Cardiac muscle cell (in vitro differentiated cells and primary cell): ENCODE measurements at regions not wholly inside any gene's neighbourhood (a gene's known extent, or its start where the extent isn't known, plus 50 kb on each side); places are given as distances from the start of the nearest gene placed in this dataset.
"Not testable (repeated sequence)": the region's sequence is repeated elsewhere in the genome, so short reads cannot be mapped to it uniquely, and the experiment has no call there.

Experiments used
- DNase-seq, 2 donors: peaks; one replicate each; pipeline versions ENCODE4 v3.0.0 to v3.0.0-alpha.2; 2010 to 2017; ENCODE audit warnings: low read depth in 1 of 2, low spot score in 1 of 2
- H3K27ac ChIP-seq: fragments of 200-600 bp; sonication (generic); 2 replicates; pipeline ENCODE4 v1.5.1; 2016
- H3K27me3 ChIP-seq: fragments of 200-600 bp; sonication (generic); 2 replicates; pipeline ENCODE4 v1.6.0; 2016; ENCODE audit warnings: control low read depth
- H3K36me3 ChIP-seq: fragments of 200-600 bp; sonication (generic); 2 replicates; pipeline ENCODE4 v1.5.1; 2016; ENCODE audit warnings: control low read depth
- H3K4me1 ChIP-seq: fragments of 200-600 bp; sonication (generic); 2 replicates; pipeline ENCODE4 v1.8.1; 2017; ENCODE audit warnings: low read depth, mild to moderate bottlenecking, mixed run types
- H3K4me3 ChIP-seq: fragments of 200-600 bp; sonication (generic); 2 replicates; pipeline ENCODE4 v1.5.1; 2016; ENCODE audit warnings: mild to moderate bottlenecking
- H3K9me3 ChIP-seq: fragments of 200-600 bp; sonication (generic); 2 replicates; pipeline ENCODE4 v1.5.1; 2017; ENCODE audit warnings: low read depth, mild to moderate bottlenecking, control low read depth
- CTCF ChIP-seq: IDR thresholded peaks from 2 replicates; pipeline ENCODE4 v1.5.1; 2012; ENCODE audit warnings: low read depth, mild to moderate bottlenecking, low read length

GRCh38 chr1:173307845-173308244 is 100.7 kb upstream of the TNFSF4 start:
- H3K36me3 ChIP-seq = no peaks in the 10 kb centered on the region
- H3K4me1 ChIP-seq = peaks cover 9% of the 10 kb centered on the region
- H3K9me3 ChIP-seq = no peaks in the 10 kb centered on the region
- TF ChIP-seq CTCF = no peak
- H3K4me3 ChIP-seq = no peak overlapping the region
- H3K27me3 ChIP-seq = no peaks in the 10 kb centered on the region
- H3K27ac ChIP-seq = no peak overlapping the region
- no peak for DNase-seq

- H3K27ac ChIP-seq = no peak overlapping the region
- no peak for DNase-seq
- no peaks in the 10 kb centered on the region for H3K9me3 ChIP-seq
- H3K36me3 ChIP-seq = no peaks in the 10 kb centered on the region
- TF ChIP-seq CTCF = no peak
- no peaks in the 10 kb centered on the region for H3K4me1 ChIP-seq
- no peak overlapping the region for H3K4me3 ChIP-seq
- no peaks in the 10 kb centered on the region for H3K27me3 ChIP-seq
Measured at GRCh38 chr1:173314656-173315055, 107.5 kb upstream of the TNFSF4 start.

- Histone ChIP-seq H3K9me3 (no peaks in the 10 kb centered on the region), H3K27me3 (no peaks in the 10 kb centered on the region), H3K27ac (no peak overlapping the region), H3K4me3 (no peak overlapping the region), H3K4me1 (no peaks in the 10 kb centered on the region), H3K36me3 (no peaks in the 10 kb centered on the region)
- DNase-seq = no peak
- no peak for TF ChIP-seq CTCF
Measured at GRCh38 chr1:173315296-173315695, 108.2 kb upstream of the TNFSF4 start.

DNA sequence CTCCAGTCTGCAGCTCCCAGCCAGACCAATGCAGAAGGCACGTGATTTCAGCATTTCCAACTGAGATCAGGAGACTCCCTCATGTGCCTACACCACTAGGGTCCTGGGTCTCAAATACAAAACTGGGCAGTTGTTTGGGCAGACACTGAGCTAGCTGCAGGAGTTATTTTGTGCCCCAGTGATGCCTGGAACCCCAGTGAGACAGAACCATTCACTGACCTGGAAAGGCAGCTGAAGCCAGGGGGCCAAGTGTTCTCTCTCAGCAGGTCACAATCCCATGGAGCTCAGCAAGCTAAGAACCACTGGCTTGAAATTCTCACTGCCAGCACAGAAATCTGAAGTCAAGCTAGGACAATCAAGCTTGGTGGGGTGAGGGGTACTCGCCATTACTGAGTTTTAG is 111.7 kb upstream of the TNFSF4 start:
- no peak for TF ChIP-seq CTCF
- DNase-seq = no peak
- Histone ChIP-seq H3K4me1 (no peaks in the 10 kb centered on the region), H3K27ac (no peak overlapping the region), H3K4me3 (no peak overlapping the region), H3K36me3 (no peaks in the 10 kb centered on the region), H3K27me3 (no peaks in the 10 kb centered on the region), H3K9me3 (no peaks in the 10 kb centered on the region)

- not testable (repeated sequence) for H3K27ac ChIP-seq, H3K27me3 ChIP-seq, H3K9me3 ChIP-seq, H3K4me3 ChIP-seq, H3K36me3 ChIP-seq, H3K4me1 ChIP-seq, DNase-seq
Measured at GRCh38 chr1:173324352-173324751, 117.2 kb upstream of the TNFSF4 start.

GRCh38 chr1:173327987-173328386 is 120.9 kb upstream of the TNFSF4 start:
- not testable (repeated sequence) for H3K27me3 ChIP-seq, H3K4me1 ChIP-seq, H3K9me3 ChIP-seq, H3K4me3 ChIP-seq, H3K27ac ChIP-seq, DNase-seq, H3K36me3 ChIP-seq

GRCh38 chr1:173328961-173329360 is 121.8 kb upstream of the TNFSF4 start:
- H3K27ac ChIP-seq = no peak overlapping the region
- no peak for DNase-seq
- H3K9me3 ChIP-seq = no peaks in the 10 kb centered on the region
- H3K4me3 ChIP-seq = no peak overlapping the region
- TF ChIP-seq CTCF = no peak
- H3K4me1 ChIP-seq = no peaks in the 10 kb centered on the region
- no peaks in the 10 kb centered on the region for H3K27me3 ChIP-seq
- no peaks in the 10 kb centered on the region for H3K36me3 ChIP-seq
